ENCODE measurements at regions not wholly inside any gene's neighbourhood (a gene's known extent, or its start where the extent isn't known, plus 50 kb on each side); places are given as distances from the start of the nearest gene placed in this dataset.

GRCh38 chr6:139925894-139926641, 551.6 kb upstream of the CITED2 start:
- TF ChIP-seq CTCF (IDR thresholded peaks at IDR 0.05) (no peak), POLR2A (IDR thresholded peaks at IDR 0.05) (no peak)
